OCI-LY1 (cell line): ENCODE measurements at regions not wholly inside any gene's neighbourhood (a gene's known extent, or its start where the extent isn't known, plus 50 kb on each side); places are given as distances from the start of the nearest gene placed in this dataset.

Experiments
- CTCF ChIP-seq: fragments of 200-600 bp; sonication (generic), shearing (Covaris generic); IDR thresholded peaks from 2 replicates; pipeline ENCODE4 v1.5.1; 2017; ENCODE audit warnings: mild to moderate bottlenecking, antibody characterized with exemption, low read length, moderate library complexity, mixed read lengths
- EZH2 ChIP-seq: fragments of 200-600 bp; sonication (generic), shearing (Covaris generic); IDR thresholded peaks from 2 replicates; pipeline ENCODE4 v1.8.0; 2017; ENCODE audit warnings: borderline replicate concordance, mixed run types, mild to moderate bottlenecking, antibody characterized with exemption, low read length, moderate library complexity, mixed read lengths

GRCh38 chr16:5454349-5454748 is 356.8 kb upstream of the EEF2KMT start:
- TF ChIP-seq CTCF (no peak), EZH2 (no peak)
